Esophagus mucosa (tissue), 1 donor: ENCODE measurements at regions not wholly inside any gene's neighbourhood (a gene's known extent, or its start where the extent isn't known, plus 50 kb on each side); places are given as distances from the start of the nearest gene placed in this dataset.
"Not testable (repeated sequence)": the region's sequence is repeated elsewhere in the genome, so short reads cannot be mapped to it uniquely, and the experiment has no call there.

ENCODE experiments used
- ATAC-seq: fragments of 200-7000 bp; cut with Tn5 transposase; one replicate; pipeline ENCODE4 v1.9.1; 2020
- donor health status: DM: yes; HTN: yes; CAD: no.

DNA sequence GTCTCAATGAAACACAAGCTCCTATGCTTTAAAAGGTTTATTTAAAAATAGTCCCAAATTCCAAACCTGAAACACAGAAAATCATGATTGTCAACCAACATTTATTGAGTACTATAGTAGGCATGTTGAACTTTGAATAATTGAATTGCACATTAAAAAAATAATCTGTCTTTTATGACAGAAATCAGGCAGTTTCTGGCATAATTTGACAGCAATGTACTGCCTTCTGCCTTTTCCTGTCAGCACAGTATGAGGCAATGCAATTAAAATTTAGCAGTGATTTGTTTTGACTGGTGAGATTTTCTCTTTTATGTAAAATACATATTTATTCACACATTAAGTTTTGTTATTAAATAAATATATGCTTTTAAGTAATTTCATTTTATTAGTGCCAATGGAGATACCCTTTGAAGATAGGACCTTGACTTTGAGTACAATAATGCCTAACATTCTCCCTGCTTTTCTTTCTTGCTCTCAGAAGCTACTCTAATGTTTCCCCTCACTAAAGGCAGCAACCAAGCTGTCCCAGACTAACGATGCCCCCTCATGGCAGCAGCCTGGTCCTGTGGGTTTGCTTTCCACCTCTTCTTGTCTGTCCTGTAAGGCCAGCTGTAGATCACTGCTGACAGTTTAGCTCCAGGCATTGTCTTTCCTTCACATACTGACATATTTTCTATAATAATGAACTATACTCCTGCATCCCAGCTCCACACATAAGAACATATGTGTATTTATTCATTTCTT, 346.7 kb downstream of the IL20RB start:
- ATAC-seq: no peak

- ATAC-seq: no peak
Observed at GRCh38 chr3:137324114-137324513, 366.3 kb downstream of the IL20RB start.

DNA sequence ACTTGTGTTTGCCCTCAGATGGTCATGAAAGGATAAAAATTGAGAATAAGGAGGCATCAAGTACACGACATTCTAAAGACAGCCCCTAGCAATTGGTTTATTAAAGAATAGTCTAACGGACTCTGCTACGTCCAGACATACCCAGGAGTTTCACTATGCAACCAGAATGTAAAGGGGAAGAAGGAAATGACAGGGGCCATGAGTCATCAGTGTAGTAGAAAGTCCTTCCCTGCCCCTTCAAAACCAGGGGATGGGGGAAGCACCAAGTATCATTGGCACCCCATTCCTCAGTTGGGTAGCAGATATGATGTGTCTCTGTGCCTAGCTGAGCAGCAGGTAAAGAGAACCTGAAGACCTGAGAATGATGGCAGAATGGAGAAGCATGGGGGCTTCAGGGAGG, 367.4 kb downstream of the IL20RB start:
- no peak for ATAC-seq

- ATAC-seq: no peak
Observed at GRCh38 chr3:137325934-137326333, 368.2 kb downstream of the IL20RB start.

GRCh38 chr3:137329594-137329993, 371.8 kb downstream of the IL20RB start:
- ATAC-seq: no peak

DNA sequence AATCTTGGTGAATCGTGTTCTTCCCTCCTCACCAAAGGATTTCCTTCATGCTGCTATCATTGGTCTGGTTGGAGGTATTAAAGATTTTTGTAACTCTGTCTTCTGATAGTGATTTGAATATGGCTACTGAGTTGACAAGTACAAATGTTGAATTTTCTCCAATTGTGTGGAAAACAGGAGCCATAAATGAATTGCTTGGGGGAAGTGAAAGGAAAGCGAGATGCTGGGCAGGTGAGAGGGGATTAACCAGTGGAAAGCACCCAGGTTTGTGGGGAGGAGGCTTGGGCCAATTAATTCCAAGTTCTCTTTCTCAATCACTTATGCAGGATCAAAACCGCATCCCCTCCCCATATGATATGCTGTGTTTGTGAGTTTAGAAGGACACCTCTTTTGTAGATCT, 372.5 kb downstream of the IL20RB start:
- no peak for ATAC-seq

DNA sequence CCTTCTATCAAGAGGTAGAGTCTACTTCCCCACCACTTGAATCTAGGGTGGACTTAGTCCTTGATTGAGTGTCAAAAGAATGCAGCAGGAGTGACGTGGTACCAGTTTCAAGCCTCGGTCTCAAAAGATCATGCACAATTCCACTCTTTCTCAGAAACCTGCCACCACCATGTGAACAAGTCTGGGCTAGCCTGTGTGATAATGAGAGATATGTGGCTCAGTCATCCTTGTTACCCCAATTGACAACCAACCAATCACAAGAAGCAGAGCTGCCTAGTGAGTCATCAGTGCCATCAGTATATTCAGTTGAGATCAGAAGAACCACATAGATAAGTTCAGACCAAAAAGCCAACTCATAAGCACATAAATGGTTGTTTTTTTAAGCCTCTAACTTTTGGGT, 374.5 kb downstream of the IL20RB start:
- no peak for ATAC-seq

GRCh38 chr3:137335478-137335877, 377.7 kb downstream of the IL20RB start:
- ATAC-seq: no peak

GRCh38 chr3:137338400-137338799, 380.6 kb downstream of the IL20RB start:
- ATAC-seq: not testable (repeated sequence)

DNA sequence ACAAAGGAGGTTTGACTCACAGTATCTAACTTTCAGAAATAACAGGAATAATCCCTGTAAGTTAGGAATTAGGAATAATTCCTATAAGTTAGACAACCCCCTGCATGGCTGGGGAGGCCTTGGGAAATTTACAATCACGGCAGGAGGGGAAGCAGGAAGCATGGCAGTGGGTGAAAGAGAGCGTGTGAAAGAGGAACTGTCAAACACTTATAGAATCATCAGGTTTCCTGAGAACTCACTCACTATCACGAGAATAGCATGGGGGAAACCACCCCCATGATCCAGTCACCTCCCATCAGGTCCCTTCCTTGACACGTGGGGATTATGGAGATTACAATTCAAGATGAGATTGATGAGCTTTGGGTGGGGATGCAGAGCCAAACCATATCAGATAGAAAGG, 385.5 kb downstream of the IL20RB start:
- ATAC-seq: no peak

DNA sequence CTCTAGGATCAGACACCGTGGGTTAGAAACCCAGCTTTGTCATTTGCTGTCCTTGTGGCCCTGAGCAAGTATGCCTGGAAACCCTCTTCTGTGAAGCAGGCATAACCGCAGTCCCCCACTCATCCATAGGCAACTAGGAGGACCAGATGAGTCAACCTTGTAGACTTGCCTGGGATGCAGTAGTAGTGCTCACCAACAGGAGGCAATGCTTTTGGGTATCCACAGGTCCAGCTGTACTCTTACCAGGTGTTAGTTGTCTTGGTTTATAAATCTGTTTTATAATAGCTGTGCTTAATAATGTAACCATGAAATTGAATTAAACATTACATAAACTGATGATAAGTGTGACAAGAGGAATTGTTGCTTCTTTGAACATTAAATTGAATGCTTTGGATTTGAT, 389.3 kb downstream of the IL20RB start:
- ATAC-seq: no peak

- ATAC-seq: no peak
Observed at GRCh38 chr3:137347817-137348368, 390.1 kb downstream of the IL20RB start.

DNA sequence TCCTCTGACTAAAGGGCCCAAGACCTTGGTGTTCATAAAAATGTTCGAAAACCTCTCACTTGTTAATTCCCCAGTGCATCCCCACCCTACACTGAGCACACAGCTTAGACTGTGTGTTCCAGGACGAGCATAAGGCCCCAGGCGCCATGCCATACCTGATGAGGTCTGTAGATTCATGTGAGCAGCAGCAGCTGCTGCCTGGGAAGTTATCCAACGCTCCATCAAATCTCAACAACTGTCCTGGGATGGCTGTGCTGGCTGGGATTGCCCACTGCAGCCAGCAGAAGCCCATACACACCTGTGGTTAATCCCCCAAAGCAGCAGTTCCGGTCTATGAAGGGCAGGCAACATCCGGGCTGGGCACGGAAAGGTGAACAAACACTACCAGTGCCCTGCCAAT, 391.2 kb downstream of the IL20RB start:
- no peak for ATAC-seq

- no peak for ATAC-seq
Observed at GRCh38 chr3:137349557-137350348, 392.0 kb downstream of the IL20RB start.

GRCh38 chr3:137360531-137361201, 402.9 kb downstream of the IL20RB start:
- peak; percentile 100 for ATAC-seq

- ATAC-seq: no peak
Observed at GRCh38 chr3:137382005-137382594, 382.0 kb upstream of the SOX14 start.

DNA sequence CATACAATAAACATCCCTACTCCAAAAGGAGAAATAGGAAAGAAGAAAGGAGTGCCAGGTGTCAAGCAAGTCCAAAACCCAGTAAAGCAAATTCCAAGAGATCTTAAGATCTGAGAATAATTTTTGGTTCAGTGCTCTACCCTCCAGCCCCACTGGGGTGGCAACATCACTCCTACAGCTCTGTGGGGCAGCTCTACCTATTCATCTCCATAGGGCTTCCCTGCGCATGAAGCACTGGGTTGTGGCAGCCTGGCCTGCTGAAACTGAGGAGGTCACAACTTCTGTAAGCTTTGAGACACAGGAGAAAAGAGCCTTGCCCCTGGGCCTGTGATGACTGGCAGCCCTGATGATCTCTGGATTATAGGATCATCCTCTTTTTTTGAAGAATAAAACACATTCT, 378.2 kb upstream of the SOX14 start:
- no peak for ATAC-seq

DNA sequence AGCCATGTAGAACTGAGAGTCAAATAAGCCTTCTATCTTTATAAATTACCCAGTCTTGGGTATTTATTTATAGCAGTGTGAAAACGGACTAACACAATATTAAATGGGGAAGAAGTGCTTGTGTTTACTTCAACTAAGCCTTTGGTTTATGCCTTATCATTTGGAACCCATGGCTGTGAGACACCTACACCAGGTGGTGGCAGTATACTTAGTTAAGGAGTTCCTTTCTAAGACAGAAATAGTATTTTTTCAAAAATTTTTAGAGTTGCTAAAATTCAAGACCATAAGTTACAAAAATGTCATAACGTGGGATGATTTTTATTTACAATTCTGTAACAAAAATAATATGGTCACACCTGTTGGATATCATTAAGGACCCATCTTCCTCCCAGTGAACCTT, 354.5 kb upstream of the SOX14 start:
- ATAC-seq: no peak

DNA sequence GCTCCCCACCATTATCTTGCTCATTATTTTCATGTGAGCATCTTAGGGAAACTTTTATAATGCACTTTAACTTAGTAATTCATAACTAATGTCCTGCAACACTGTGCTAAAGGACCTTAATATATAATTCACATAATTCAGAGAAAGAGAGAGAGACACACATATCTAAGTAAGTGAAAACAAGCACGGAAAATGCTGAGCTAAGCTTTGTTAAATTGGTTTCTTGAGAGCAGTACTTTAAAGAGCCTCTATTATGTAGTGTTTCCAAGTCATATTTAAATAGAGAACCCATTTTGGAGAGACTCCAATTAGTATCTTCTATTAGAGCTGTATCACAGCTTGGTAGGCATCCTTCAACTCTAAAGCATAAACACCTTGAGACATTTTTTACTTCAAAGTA, 354.1 kb upstream of the SOX14 start:
- no peak for ATAC-seq

DNA sequence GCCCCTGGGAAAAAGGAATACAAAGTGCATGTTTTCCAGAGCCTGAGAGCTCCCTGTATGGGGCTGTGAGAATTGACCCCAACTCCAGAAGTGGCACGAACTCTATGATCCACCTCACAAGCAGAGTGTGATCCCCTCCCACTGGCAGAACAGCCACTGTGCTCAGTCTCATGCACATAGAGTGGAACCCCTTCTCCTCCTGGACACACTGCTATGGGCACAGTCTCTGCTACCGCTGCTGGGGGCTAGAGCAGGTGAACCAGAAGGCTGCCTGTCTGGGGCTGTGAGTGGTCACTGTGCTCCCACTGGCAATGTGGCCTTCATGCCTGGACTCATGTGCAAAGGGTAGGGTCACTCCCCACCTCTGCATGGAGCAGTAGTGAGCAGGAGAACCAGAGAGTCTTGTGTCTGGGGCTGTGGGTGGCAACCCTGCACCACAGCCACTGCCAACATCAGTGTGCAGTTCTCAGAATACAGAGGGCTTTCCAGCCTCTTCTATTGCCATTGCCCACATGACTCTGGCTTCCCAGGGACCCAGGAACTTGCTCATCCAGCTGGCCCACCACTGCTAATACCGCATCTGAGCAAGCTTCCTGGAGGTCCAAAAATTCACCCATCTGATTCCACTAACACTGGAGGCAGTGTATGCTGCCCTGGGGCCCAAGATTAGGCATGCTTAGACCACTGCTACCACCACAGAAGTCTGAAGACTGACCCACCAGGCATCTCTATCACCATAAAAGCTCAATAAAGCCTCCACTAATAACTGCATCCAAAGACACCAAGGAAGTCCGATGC, 343.7 kb upstream of the SOX14 start:
- no peak for ATAC-seq

- ATAC-seq: no peak
Observed at GRCh38 chr3:137438561-137438960, 325.6 kb upstream of the SOX14 start.

GRCh38 chr3:137460944-137461343, 303.2 kb upstream of the SOX14 start:
- ATAC-seq: no peak
